Mesothelial cell of epicardium (in vitro differentiated cells): ENCODE measurements at regions not wholly inside any gene's neighbourhood (a gene's known extent, or its start where the extent isn't known, plus 50 kb on each side); places are given as distances from the start of the nearest gene placed in this dataset.

Experiments used
- DNase-seq, 2 experiments: peaks; one replicate each; pipeline ENCODE4 v3.0.0; 2021; ENCODE audit warnings: low spot score in 2 of 2; ENCODE audit not compliant: unreplicated experiment in 2 of 2
- H3K27ac Mint-ChIP-seq: 2 replicates; pipeline ENCODE4 v1.8.0; 2021; ENCODE audit warnings: mixed read lengths
- H3K27me3 Mint-ChIP-seq: 2 replicates; pipeline ENCODE4 v1.8.0; 2021; ENCODE audit warnings: low read depth, mixed read lengths
- H3K36me3 Mint-ChIP-seq: 2 replicates; pipeline ENCODE4 v1.8.0; 2021; ENCODE audit warnings: mixed read lengths
- H3K4me1 Mint-ChIP-seq: 2 replicates; pipeline ENCODE4 v1.8.0; 2021; ENCODE audit warnings: mixed read lengths
- H3K4me3 Mint-ChIP-seq: 2 replicates; pipeline ENCODE4 v1.8.0; 2021; ENCODE audit warnings: mild to moderate bottlenecking, moderate library complexity, mixed read lengths
- H3K9me3 Mint-ChIP-seq: 2 replicates; pipeline ENCODE4 v1.8.0; 2021; ENCODE audit warnings: mixed read lengths
- TF ChIP-seq, protein P1 (sequence below): fragments of 200-600 bp; sonication (generic); IDR thresholded peaks from one replicate; pipeline ENCODE4 v1.5.0; 2021; ENCODE audit warnings: antibody characterized with exemption; ENCODE audit not compliant: unreplicated experiment

DNA sequence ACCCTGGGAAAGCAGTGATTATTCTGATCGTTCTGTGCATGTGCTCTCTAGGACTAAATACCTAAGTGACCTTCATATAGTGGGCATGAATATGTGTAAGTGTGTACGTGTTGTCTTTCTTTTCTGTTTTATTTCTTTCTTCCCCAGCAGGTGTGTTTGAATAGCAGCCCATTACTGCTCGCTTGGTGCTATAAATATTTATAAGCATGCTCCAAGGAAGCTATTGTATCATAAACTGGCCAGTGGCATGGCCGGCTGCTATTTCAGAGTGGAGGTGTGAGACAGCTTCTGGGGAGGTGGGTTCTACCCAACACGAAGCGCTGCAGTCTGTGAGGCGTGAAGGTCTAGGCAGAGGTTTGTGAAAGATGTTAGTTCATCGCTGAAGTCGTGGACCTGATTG lies 641.8 kb downstream of the NTRK3 start:
- Mint-ChIP-seq H3K27me3 (no peaks in the 10 kb centered on the region), H3K9me3 (no peaks in the 10 kb centered on the region), H3K4me3 (no peak overlapping the region), H3K27ac (no peak overlapping the region), H3K36me3 (no peaks in the 10 kb centered on the region), H3K4me1 (peaks cover 24% of the 10 kb centered on the region)
- TF ChIP-seq, protein P1, sequence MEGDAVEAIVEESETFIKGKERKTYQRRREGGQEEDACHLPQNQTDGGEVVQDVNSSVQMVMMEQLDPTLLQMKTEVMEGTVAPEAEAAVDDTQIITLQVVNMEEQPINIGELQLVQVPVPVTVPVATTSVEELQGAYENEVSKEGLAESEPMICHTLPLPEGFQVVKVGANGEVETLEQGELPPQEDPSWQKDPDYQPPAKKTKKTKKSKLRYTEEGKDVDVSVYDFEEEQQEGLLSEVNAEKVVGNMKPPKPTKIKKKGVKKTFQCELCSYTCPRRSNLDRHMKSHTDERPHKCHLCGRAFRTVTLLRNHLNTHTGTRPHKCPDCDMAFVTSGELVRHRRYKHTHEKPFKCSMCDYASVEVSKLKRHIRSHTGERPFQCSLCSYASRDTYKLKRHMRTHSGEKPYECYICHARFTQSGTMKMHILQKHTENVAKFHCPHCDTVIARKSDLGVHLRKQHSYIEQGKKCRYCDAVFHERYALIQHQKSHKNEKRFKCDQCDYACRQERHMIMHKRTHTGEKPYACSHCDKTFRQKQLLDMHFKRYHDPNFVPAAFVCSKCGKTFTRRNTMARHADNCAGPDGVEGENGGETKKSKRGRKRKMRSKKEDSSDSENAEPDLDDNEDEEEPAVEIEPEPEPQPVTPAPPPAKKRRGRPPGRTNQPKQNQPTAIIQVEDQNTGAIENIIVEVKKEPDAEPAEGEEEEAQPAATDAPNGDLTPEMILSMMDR = no peak
- DNase-seq = no peak

DNA sequence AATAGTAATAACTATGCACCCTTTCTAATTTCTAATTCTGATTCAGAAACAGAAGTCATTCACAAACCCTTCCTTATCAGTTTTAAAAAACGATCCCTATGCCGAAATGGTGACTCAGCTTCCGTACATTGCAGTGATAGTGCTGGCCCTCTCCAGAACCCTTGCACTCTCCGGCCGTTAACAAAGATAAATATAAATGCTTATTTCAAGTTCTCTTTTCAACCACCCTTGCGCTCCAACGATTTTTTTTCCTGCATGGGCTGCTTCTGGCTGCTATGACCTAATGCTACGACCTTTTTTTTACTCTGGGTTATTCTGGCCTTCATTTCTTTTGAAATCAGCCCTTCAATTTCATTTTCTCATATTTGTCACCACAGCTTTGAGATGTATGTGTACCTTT lies 646.2 kb downstream of the NTRK3 start:
- Mint-ChIP-seq H3K9me3 (no peaks in the 10 kb centered on the region), H3K4me1 (peaks cover 28% of the 10 kb centered on the region), H3K27me3 (no peaks in the 10 kb centered on the region), H3K27ac (no peak overlapping the region), H3K4me3 (no peak overlapping the region), H3K36me3 (no peaks in the 10 kb centered on the region)
- TF ChIP-seq, protein P1 = no peak
- DNase-seq = no peak

DNA sequence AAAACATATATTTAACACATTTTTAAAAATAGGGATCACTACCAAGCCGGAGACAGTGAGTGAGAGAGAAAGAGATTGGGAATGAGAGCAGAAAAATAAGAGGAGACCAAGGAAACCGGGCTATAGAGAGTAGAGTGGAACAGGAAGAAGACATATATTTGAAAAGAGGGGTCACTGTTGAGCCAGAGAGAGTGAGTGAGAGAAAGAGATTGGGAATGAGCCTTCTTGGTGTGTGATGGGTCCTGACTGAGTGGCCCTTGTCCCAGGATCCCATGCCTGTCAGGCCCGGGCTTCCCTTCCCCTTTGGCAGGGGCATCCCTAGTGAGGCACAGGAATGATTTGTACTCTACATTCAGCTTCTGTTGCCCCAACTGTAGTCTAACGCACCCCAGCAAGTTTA lies 646.6 kb downstream of the NTRK3 start:
- TF ChIP-seq, protein P1 = no peak
- Mint-ChIP-seq H3K36me3 (no peaks in the 10 kb centered on the region), H3K27me3 (no peaks in the 10 kb centered on the region), H3K9me3 (no peaks in the 10 kb centered on the region), H3K4me1 (peaks cover 28% of the 10 kb centered on the region), H3K4me3 (no peak overlapping the region), H3K27ac (peak overlapping the region; percentile 11)
- DNase-seq = no peak

DNA sequence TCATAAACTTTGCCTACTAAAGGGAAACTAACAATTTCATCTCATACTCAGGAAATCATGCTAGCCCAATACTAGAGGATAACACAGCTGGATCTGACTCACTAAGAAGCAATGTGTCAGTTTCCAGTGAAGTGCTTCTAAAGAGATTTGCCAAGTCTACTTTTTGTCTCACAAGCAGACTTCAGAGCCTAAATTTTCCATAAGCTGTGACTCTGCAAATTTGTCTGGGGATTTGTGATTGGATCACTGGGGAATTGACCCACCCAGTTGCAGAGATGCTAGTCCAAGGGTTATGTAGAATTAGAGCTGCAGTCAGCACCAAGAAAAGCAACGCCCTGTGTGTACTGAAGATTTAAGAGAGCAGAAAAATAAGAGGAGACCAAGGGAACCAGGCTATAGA lies 647.1 kb downstream of the NTRK3 start:
- Mint-ChIP-seq H3K4me3 (no peak overlapping the region), H3K36me3 (no peaks in the 10 kb centered on the region), H3K9me3 (no peaks in the 10 kb centered on the region), H3K27ac (peak overlapping the region; percentile 11), H3K27me3 (no peaks in the 10 kb centered on the region), H3K4me1 (peaks cover 28% of the 10 kb centered on the region)
- DNase-seq = no peak
- TF ChIP-seq, protein P1 = no peak

DNA sequence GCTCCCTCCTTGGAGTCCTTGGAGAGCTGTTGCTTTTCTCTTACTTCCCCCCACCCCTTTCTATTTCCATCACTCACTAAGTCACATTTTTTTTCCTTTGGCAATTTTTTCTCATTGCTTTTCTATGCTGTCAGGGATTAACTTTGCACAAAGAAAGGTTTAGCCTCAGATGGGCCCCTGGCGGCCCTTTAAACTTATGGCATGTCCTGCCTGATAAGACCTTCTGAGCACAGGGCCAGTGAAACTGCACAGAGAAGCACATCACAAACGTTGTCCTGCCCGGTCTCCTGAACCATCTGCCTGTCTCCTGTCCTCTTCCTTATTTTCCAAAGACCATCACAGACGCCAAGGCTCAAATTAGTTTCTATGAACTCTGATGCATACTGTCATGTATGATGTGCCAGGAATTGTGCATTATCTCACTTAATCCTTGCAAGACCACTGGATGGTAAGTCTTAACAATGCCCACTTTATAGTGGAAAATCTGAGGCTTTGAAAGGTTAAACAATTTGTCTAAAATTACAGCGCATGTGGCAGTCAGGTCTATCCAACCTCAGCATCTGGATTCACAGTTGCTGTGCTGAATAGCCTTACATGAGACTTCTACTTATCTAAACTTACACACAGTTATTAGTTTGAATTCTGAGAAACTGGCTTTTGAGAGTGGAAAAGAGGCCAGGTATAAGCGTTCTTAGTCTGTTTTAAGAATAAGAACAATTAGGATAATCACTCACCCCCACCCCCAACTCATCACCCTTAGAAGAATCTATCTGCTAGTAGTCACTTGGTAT lies 648.1 kb downstream of the NTRK3 start:
- Mint-ChIP-seq H3K4me1 (peaks cover 28% of the 10 kb centered on the region), H3K36me3 (no peaks in the 10 kb centered on the region), H3K27ac (no peak overlapping the region), H3K4me3 (no peak overlapping the region), H3K27me3 (peaks cover 2% of the 10 kb centered on the region), H3K9me3 (no peaks in the 10 kb centered on the region)
- DNase-seq = no peak
- TF ChIP-seq, protein P1 = no peak
